OCI-LY1 (cell line): ENCODE measurements at regions not wholly inside any gene's neighbourhood (a gene's known extent, or its start where the extent isn't known, plus 50 kb on each side); places are given as distances from the start of the nearest gene placed in this dataset.

ENCODE experiments used
- H2AFZ ChIP-seq: fragments of 200-600 bp; sonication (generic), shearing (Covaris generic); 2 replicates; pipeline ENCODE4 v1.6.0; 2014; ENCODE audit warnings: antibody characterized with exemption, mild to moderate bottlenecking, low read length
- H3F3A ChIP-seq: fragments of 200-600 bp; sonication (generic), shearing (Covaris generic); 2 replicates; pipeline ENCODE4 v1.6.0; 2014; ENCODE audit warnings: mild to moderate bottlenecking, antibody characterized with exemption, low read length, moderate library complexity; ENCODE audit not compliant: insufficient read depth
- H3K27ac ChIP-seq: fragments of 200-600 bp; sonication (generic); 2 replicates; pipeline ENCODE4 v1.5.1; 2014; ENCODE audit warnings: low read length, mixed run types, mild to moderate bottlenecking, low read depth; ENCODE audit not compliant: poor library complexity, severe bottlenecking
- H3K27me3 ChIP-seq: fragments of 200-600 bp; sonication (generic); 2 replicates; pipeline ENCODE4 v1.6.0; 2014; ENCODE audit warnings: antibody characterized with exemption, mild to moderate bottlenecking, low read length, moderate library complexity; ENCODE audit not compliant: insufficient read depth
- H3K36me3 ChIP-seq: fragments of 200-600 bp; sonication (generic); 2 replicates; pipeline ENCODE4 v1.6.1; 2014; ENCODE audit warnings: mild to moderate bottlenecking, antibody characterized with exemption, low read length, moderate library complexity, mixed read lengths; ENCODE audit not compliant: insufficient read depth
- H3K4me1 ChIP-seq: fragments of 200-600 bp; sonication (generic); 2 replicates; pipeline ENCODE4 v1.5.1; 2014; ENCODE audit warnings: mild to moderate bottlenecking, low read length, moderate library complexity; ENCODE audit not compliant: insufficient read depth, severe bottlenecking
- H3K4me2 ChIP-seq: fragments of 200-600 bp; sonication (generic), shearing (Covaris generic); 2 replicates; pipeline ENCODE4 v1.6.1; 2014; ENCODE audit warnings: low read length
- H3K4me3 ChIP-seq: fragments of 200-600 bp; sonication (generic); 2 replicates; pipeline ENCODE4 v1.5.1; 2014; ENCODE audit warnings: low read length, low read depth, mild to moderate bottlenecking, mixed read lengths; ENCODE audit not compliant: poor library complexity, severe bottlenecking
- H3K79me2 ChIP-seq: fragments of 200-600 bp; shearing (Covaris generic); 2 replicates; pipeline ENCODE4 v1.6.1; 2016; ENCODE audit warnings: mixed run types, low read length, mixed read lengths; ENCODE audit not compliant: insufficient read depth
- H3K9ac ChIP-seq: fragments of 200-600 bp; sonication (generic), shearing (Covaris generic); 2 replicates; pipeline ENCODE4 v1.6.1; 2014; ENCODE audit warnings: mild to moderate bottlenecking, low read length, mixed read lengths
- H3K9me2 ChIP-seq: fragments of 200-600 bp; sonication (generic), shearing (Covaris generic); 2 replicates; pipeline ENCODE4 v1.6.1; 2014; ENCODE audit warnings: low read depth, mild to moderate bottlenecking, low read length, mixed read lengths
- H3K9me3 ChIP-seq: fragments of 200-600 bp; shearing (Covaris generic); 2 replicates; pipeline ENCODE4 v1.6.1; 2014; ENCODE audit warnings: low read length, mixed read lengths
- H4K20me1 ChIP-seq: fragments of 200-600 bp; sonication (generic), shearing (Covaris generic); 2 replicates; pipeline ENCODE4 v1.6.0; 2016; ENCODE audit warnings: mild to moderate bottlenecking, low read length; ENCODE audit not compliant: insufficient read depth
- CTCF ChIP-seq: fragments of 200-600 bp; sonication (generic), shearing (Covaris generic); IDR thresholded peaks from 2 replicates; pipeline ENCODE4 v1.5.1; 2017; ENCODE audit warnings: mild to moderate bottlenecking, antibody characterized with exemption, low read length, moderate library complexity, mixed read lengths
- EZH2 ChIP-seq: fragments of 200-600 bp; sonication (generic), shearing (Covaris generic); IDR thresholded peaks from 2 replicates; pipeline ENCODE4 v1.8.0; 2017; ENCODE audit warnings: borderline replicate concordance, mixed run types, mild to moderate bottlenecking, antibody characterized with exemption, low read length, moderate library complexity, mixed read lengths

GRCh38 chr6:98037571-98037970 is 754.6 kb upstream of the MMS22L start:
- Histone ChIP-seq H3K4me1 (no peaks in the 10 kb centered on the region), H3K4me2 (no peak overlapping the region), H3K36me3 (no peaks in the 10 kb centered on the region)

GRCh38 chr6:98039443-98039842 is 756.4 kb upstream of the MMS22L start:
- Histone ChIP-seq H3K27ac (no peak overlapping the region), H4K20me1 (no peaks in the 10 kb centered on the region), H3K4me2 (no peak overlapping the region), H2AFZ (no peak overlapping the region), H3K27me3 (no peaks in the 10 kb centered on the region), H3K36me3 (no peaks in the 10 kb centered on the region), H3K9ac (no peak overlapping the region), H3F3A (no peaks in the 10 kb centered on the region), H3K79me2 (no peaks in the 10 kb centered on the region), H3K9me3 (no peaks in the 10 kb centered on the region), H3K9me2 (no peaks in the 10 kb centered on the region), H3K4me3 (no peak overlapping the region), H3K4me1 (no peaks in the 10 kb centered on the region)
- no peak for TF ChIP-seq EZH2
- TF ChIP-seq CTCF = no peak

More at GRCh38 chr6:98037571-98037970, 754.6 kb upstream of the MMS22L start:
- Histone ChIP-seq H3K9ac (no peak overlapping the region), H2AFZ (no peak overlapping the region), H3K27ac (no peak overlapping the region), H4K20me1 (no peaks in the 10 kb centered on the region), H3K4me3 (no peak overlapping the region), H3F3A (no peaks in the 10 kb centered on the region), H3K9me3 (no peaks in the 10 kb centered on the region), H3K79me2 (no peaks in the 10 kb centered on the region), H3K27me3 (no peaks in the 10 kb centered on the region), H3K9me2 (no peaks in the 10 kb centered on the region)
- TF ChIP-seq CTCF = no peak

- no peak overlapping the region for H3K9ac ChIP-seq
Observed at GRCh38 chr6:98039904-98040607, 757.0 kb upstream of the MMS22L start.

More at GRCh38 chr6:98039904-98040607, 757.0 kb upstream of the MMS22L start:
- H2AFZ ChIP-seq = no peak overlapping the region
- H3K27me3 ChIP-seq = no peaks in the 10 kb centered on the region
- no peaks in the 10 kb centered on the region for H3K4me1 ChIP-seq
- H3K27ac ChIP-seq = no peak overlapping the region
- no peaks in the 10 kb centered on the region for H3F3A ChIP-seq
- no peak overlapping the region for H3K4me2 ChIP-seq
- H4K20me1 ChIP-seq = no peaks in the 10 kb centered on the region
- H3K4me3 ChIP-seq = no peak overlapping the region
- no peaks in the 10 kb centered on the region for H3K9me2 ChIP-seq
- H3K79me2 ChIP-seq = no peaks in the 10 kb centered on the region
- no peaks in the 10 kb centered on the region for H3K9me3 ChIP-seq
- no peaks in the 10 kb centered on the region for H3K36me3 ChIP-seq
- TF ChIP-seq CTCF = peak; percentile 11; the same call in 1 of the 2 replicates
- no peak for TF ChIP-seq EZH2
